ENCODE measurements at regions not wholly inside any gene's neighbourhood (a gene's known extent, or its start where the extent isn't known, plus 50 kb on each side); places are given as distances from the start of the nearest gene placed in this dataset.

GRCh38 chr16:9389543-9390207 is 298.2 kb downstream of the HAPSTR1 start:
- TF ChIP-seq POLR2A (IDR thresholded peaks at IDR 0.05; ENCODE audit: low read depth, low read length) (no peak), POLR2AphosphoS5 (IDR thresholded peaks at IDR 0.05; ENCODE audit: low read depth, low read length) (no peak), TAF1 (IDR thresholded peaks at IDR 0.05; ENCODE audit: low read depth, low read length) (no peak), POU2F2 (IDR thresholded peaks at IDR 0.05; ENCODE audit: low read depth, low read length) (no peak), PAX5 (IDR thresholded peaks at IDR 0.05; ENCODE audit: insufficient read depth, low read length, severe bottlenecking) (no peak), SPI1 (IDR thresholded peaks at IDR 0.05; ENCODE audit: low read depth, low read length) (no peak)

Data from GM12891 (cell line).